Thoracic aorta (tissue), 2 donors: ENCODE measurements at regions not wholly inside any gene's neighbourhood (a gene's known extent, or its start where the extent isn't known, plus 50 kb on each side); places are given as distances from the start of the nearest gene placed in this dataset.
"Not testable (repeated sequence)": the region's sequence is repeated elsewhere in the genome, so short reads cannot be mapped to it uniquely, and the experiment has no call there.

Experiments
- ATAC-seq: fragments of 150-250 bp; one replicate; pipeline ENCODE4 v1.8.0; 2017; ENCODE audit warnings: low read depth; ENCODE audit not compliant: insufficient number of reproducible peaks, low FRiP score
- DNase-seq: peaks from one replicate; pipeline ENCODE4 v3.0.0-alpha.2; 2020; ENCODE audit warnings: low spot score
- H3K27ac ChIP-seq, 2 donors: fragments of 200-600 bp; sonication (generic); 1 replicate in 1 of 2; 2 replicates in 1 of 2; pipeline ENCODE4 v1.5.1; 2016; ENCODE audit warnings: mild to moderate bottlenecking in 2 of 2, moderate library complexity in 2 of 2
- H3K27me3 ChIP-seq: fragments of 200-600 bp; sonication (generic); replicated peaks from 2 replicates; pipeline ENCODE4 v1.6.0; 2016; ENCODE audit warnings: mild to moderate bottlenecking; ENCODE audit not compliant: insufficient read depth
- H3K36me3 ChIP-seq: fragments of 200-600 bp; sonication (generic); one replicate; pipeline ENCODE4 v1.5.1; 2016
- H3K4me1 ChIP-seq, 2 donors: fragments of 200-600 bp; sonication (generic); 1 replicate in 1 of 2; 2 replicates in 1 of 2; pipeline versions ENCODE4 v1.5.1 to v1.6.0; 2016; ENCODE audit warnings: low read depth in 2 of 2, mild to moderate bottlenecking in 1 of 2; ENCODE audit not compliant: control insufficient read depth in 1 of 2
- H3K4me3 ChIP-seq: fragments of 200-600 bp; sonication (generic); 2 replicates; pipeline ENCODE4 v1.5.1; 2016; ENCODE audit warnings: mild to moderate bottlenecking
- H3K9me3 ChIP-seq: fragments of 200-600 bp; sonication (generic); 2 replicates; pipeline ENCODE4 v1.5.1; 2016

GRCh38 chr1:149665528-149665927, 81.9 kb downstream of the PPIAL4C start:
- ATAC-seq, H3K36me3 ChIP-seq, H3K27me3 ChIP-seq, H3K4me1 ChIP-seq, H3K4me3 ChIP-seq, H3K27ac ChIP-seq, H3K9me3 ChIP-seq, DNase-seq: not testable (repeated sequence)

- ATAC-seq, H3K9me3 ChIP-seq, H3K4me1 ChIP-seq, H3K36me3 ChIP-seq, H3K27ac ChIP-seq, H3K27me3 ChIP-seq, H3K4me3 ChIP-seq, DNase-seq: not testable (repeated sequence)
These were observed 89.7 kb downstream of the PPIAL4C start for GRCh38 chr1:149673231-149673909.

GRCh38 chr1:149674921-149675320, 91.3 kb downstream of the PPIAL4C start:
- H3K4me3 ChIP-seq, H3K36me3 ChIP-seq, H3K27ac ChIP-seq, ATAC-seq, H3K9me3 ChIP-seq, H3K27me3 ChIP-seq, H3K4me1 ChIP-seq, DNase-seq: not testable (repeated sequence)

- not testable (repeated sequence) for H3K4me3 ChIP-seq, ATAC-seq, H3K27ac ChIP-seq, H3K4me1 ChIP-seq, H3K9me3 ChIP-seq, H3K27me3 ChIP-seq, H3K36me3 ChIP-seq, DNase-seq
These were observed 93.7 kb downstream of the PPIAL4C start for GRCh38 chr1:149677359-149677758.

- not testable (repeated sequence) for H3K27me3 ChIP-seq, H3K9me3 ChIP-seq, H3K27ac ChIP-seq, H3K36me3 ChIP-seq, ATAC-seq, H3K4me3 ChIP-seq, DNase-seq, H3K4me1 ChIP-seq
These were observed 95.8 kb upstream of the FCGR1A start for GRCh38 chr1:149686593-149687238.

GRCh38 chr1:149691399-149691798, 91.1 kb upstream of the FCGR1A start:
- not testable (repeated sequence) for H3K27me3 ChIP-seq, H3K4me1 ChIP-seq, H3K4me3 ChIP-seq, ATAC-seq, H3K9me3 ChIP-seq, H3K36me3 ChIP-seq, DNase-seq, H3K27ac ChIP-seq

GRCh38 chr1:149692804-149693539, 89.5 kb upstream of the FCGR1A start:
- not testable (repeated sequence) for H3K27ac ChIP-seq, H3K4me3 ChIP-seq, H3K9me3 ChIP-seq, H3K27me3 ChIP-seq, H3K4me1 ChIP-seq, DNase-seq, H3K36me3 ChIP-seq, ATAC-seq

GRCh38 chr1:149695066-149695465, 87.4 kb upstream of the FCGR1A start:
- not testable (repeated sequence) for H3K36me3 ChIP-seq, H3K9me3 ChIP-seq, H3K27ac ChIP-seq, H3K4me3 ChIP-seq, ATAC-seq, H3K27me3 ChIP-seq, DNase-seq, H3K4me1 ChIP-seq

GRCh38 chr1:149700220-149700619, 82.3 kb upstream of the FCGR1A start:
- ATAC-seq, H3K36me3 ChIP-seq, H3K9me3 ChIP-seq, DNase-seq, H3K4me3 ChIP-seq, H3K4me1 ChIP-seq, H3K27ac ChIP-seq, H3K27me3 ChIP-seq: not testable (repeated sequence)

- not testable (repeated sequence) for H3K27ac ChIP-seq, H3K36me3 ChIP-seq, H3K27me3 ChIP-seq, H3K9me3 ChIP-seq, H3K4me1 ChIP-seq, ATAC-seq, H3K4me3 ChIP-seq, DNase-seq
These were observed 81.6 kb upstream of the FCGR1A start for GRCh38 chr1:149700677-149701567.

- not testable (repeated sequence) for H3K27ac ChIP-seq, H3K9me3 ChIP-seq, H3K27me3 ChIP-seq, DNase-seq, H3K36me3 ChIP-seq, H3K4me1 ChIP-seq
- H3K4me3 ChIP-seq: peak overlapping the region; percentile 58
- ATAC-seq: peak; percentile 86
These were observed 74.2 kb upstream of the FCGR1A start for GRCh38 chr1:149708192-149708853.
